GM12874 (cell line): ENCODE measurements at regions not wholly inside any gene's neighbourhood (a gene's known extent, or its start where the extent isn't known, plus 50 kb on each side); places are given as distances from the start of the nearest gene placed in this dataset.

Experiments
- TF ChIP-seq, protein P1 (sequence below): IDR thresholded peaks from 2 replicates; pipeline ENCODE4 v1.5.1; 2011; ENCODE audit warnings: low read depth, mild to moderate bottlenecking, control low read depth, low read length, moderate library complexity; ENCODE audit not compliant: insufficient read depth

DNA sequence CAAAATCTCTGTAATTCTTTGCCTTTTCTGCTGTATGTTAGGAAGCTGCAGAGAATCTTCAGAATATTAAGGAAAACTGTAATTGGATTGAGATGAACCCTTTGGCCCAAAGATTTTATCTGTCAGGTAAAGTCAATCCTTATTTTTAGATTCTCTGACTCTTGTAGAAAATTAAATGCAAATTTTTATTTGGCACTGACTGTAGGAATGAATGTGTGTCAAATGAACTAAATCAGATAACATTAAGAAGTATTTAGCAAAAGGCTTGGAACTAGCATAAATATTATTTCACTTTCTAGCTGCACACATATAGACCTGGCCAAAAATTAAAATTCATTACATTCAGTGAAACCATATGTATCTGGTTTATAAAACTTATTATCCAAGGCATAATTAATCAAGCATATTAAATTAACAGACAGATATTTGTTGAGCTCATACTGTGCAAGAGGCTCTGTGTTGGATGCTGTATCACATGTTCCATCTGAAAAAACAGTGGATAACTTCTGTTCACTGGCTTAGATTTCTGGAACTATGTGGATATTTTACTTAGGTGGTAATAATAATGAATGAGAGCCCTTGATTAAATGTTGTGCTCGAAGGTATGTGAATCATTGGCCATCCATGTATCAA, 124.8 kb downstream of the HDGFL1 start:
- TF ChIP-seq, protein P1, sequence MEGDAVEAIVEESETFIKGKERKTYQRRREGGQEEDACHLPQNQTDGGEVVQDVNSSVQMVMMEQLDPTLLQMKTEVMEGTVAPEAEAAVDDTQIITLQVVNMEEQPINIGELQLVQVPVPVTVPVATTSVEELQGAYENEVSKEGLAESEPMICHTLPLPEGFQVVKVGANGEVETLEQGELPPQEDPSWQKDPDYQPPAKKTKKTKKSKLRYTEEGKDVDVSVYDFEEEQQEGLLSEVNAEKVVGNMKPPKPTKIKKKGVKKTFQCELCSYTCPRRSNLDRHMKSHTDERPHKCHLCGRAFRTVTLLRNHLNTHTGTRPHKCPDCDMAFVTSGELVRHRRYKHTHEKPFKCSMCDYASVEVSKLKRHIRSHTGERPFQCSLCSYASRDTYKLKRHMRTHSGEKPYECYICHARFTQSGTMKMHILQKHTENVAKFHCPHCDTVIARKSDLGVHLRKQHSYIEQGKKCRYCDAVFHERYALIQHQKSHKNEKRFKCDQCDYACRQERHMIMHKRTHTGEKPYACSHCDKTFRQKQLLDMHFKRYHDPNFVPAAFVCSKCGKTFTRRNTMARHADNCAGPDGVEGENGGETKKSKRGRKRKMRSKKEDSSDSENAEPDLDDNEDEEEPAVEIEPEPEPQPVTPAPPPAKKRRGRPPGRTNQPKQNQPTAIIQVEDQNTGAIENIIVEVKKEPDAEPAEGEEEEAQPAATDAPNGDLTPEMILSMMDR: no peak

DNA sequence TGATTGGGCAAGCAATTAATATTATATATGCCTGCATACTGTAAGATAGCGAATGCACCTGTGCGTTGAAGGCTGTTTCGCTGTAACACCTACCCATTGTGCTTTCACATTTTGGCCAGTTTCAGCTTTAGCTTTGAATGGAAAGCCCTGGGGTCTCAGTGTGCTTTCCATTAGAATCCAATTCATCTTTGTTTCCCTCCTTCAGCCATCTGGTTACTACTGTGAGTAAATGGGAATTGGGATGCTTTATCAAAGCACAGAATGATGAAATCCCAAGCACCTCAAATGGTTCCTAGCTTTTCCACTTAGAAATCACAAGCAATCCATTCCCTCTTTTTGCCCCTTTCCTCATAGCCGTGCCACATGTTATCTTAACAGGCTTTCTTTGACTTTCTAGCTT, 127.1 kb downstream of the HDGFL1 start:
- TF ChIP-seq, protein P1: no peak

DNA sequence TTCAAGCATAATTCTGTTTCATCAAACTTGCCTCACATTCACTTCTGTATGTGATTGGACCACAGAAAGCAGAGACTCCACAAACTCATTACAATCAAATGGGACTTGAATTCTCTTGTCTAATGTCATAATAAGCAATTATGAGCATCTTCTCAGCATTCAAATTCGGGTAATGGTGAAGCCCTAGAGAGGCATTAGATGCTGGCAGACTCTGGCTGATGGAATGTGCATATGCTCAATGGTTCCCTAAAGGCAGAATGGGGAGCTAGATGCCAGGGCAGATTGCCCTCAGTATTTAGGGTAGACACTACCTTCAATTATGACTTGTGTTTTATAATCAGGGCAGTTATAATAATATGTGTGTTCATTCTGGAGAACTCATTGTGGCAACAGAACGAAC, 127.9 kb downstream of the HDGFL1 start:
- TF ChIP-seq, protein P1: no peak

DNA sequence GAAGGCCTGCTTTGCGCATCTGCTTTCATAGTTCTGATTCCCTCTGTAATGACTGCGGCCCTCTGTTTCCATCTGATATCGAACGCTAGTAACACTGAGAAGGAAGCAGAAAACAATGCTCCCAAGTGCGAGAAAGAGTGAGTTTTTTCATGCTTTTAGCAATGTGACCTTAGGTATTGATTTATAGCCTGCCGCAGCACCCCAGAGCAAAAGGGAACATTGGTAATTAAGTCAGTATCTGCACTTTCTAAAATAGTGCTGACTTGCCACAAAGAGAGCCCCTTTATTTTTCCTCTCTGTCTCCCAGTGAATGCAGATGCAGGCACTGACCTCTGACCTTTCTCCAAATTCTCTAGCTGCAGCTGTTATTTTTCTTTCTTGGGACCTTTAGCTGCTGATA, 129.8 kb downstream of the HDGFL1 start:
- TF ChIP-seq, protein P1: no peak

DNA sequence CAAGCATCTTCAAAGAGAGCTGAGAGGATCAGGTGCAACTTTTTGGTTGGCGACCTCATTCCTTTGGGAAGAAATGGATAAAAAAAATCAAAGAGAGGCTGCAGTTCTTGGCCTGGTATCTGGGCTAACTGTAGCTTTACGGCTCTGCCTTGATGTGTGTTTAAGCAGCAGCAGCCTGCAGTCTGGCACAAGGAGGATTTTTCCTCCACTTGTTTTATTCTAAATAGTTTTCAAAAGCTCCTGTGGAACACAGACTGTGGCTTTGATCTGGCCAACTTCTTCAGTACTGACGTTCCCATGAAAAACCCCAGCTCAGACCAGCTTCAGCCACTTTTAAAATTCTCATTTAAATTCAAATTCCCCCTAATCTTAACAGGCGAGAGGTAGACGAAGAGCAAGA, 137.3 kb downstream of the HDGFL1 start:
- TF ChIP-seq, protein P1: no peak

DNA sequence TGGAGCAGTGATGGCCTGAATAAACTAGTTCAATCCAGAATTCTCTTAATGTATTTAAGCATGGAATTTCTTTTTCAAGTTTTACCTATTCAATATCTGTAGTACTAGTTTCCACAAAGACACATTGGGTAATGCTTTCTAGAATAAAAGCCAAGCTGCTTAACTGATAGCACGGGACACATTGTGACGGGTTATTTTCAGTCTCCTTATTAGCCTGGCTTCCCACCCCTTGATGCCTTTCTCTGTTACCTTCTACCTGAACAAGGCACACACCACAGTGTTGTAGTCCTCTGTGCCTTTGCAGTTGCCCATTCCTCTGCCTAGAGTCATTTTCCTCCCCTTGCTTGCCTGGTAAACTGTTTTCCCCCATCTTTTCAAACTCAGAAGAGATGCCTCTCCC, 139.1 kb downstream of the HDGFL1 start:
- TF ChIP-seq, protein P1: no peak

DNA sequence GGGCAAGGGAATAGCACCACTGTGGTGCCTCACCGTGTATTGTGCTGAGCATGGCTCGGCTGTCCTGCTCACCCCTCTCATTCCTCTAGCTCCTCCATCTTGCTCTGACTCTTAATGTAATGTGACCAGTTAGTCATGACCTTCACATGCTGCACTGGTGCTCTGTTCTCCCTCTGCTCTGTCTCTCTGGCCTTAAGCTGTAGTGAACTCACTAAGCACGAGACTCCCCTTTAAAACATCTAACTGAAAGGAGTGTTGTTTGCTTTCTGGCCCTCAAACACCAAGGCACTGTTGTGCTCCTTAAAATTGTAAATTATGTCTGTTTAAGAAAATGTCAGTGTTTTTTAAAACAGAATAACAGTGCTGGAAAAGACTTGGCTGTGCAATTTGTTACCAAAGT, 140.4 kb downstream of the HDGFL1 start:
- TF ChIP-seq, protein P1: no peak
